G401.6 (cell line): ENCODE measurements at regions not wholly inside any gene's neighbourhood (a gene's known extent, or its start where the extent isn't known, plus 50 kb on each side); places are given as distances from the start of the nearest gene placed in this dataset.
"Not testable (repeated sequence)": the region's sequence is repeated elsewhere in the genome, so short reads cannot be mapped to it uniquely, and the experiment has no call there.

Experiments
- FAIRE-seq: peaks from 2 replicates; lab custom pipeline; 2012; peaks lifted over from hg19 to GRCh38; lab: Jason Lieb, UNC

- FAIRE-seq, result no peak
These were observed 122.5 kb upstream of the LNX1 start for GRCh38 chr4:53713767-53714166.

- FAIRE-seq, result no peak
These were observed 122.0 kb upstream of the LNX1 start for GRCh38 chr4:53713296-53713695.

- no peak for FAIRE-seq
These were observed 121.2 kb upstream of the LNX1 start for GRCh38 chr4:53712408-53713020.

GRCh38 chr4:53711926-53712325 is 120.6 kb upstream of the LNX1 start:
- FAIRE-seq, result no peak

- FAIRE-seq, result no peak
These were observed 118.4 kb upstream of the LNX1 start for GRCh38 chr4:53709693-53710092.

- no peak for FAIRE-seq
These were observed 116.2 kb upstream of the LNX1 start for GRCh38 chr4:53707491-53707890.

GRCh38 chr4:53706422-53707032 is 115.2 kb upstream of the LNX1 start:
- FAIRE-seq, result no peak

- FAIRE-seq, result no peak
These were observed 114.7 kb upstream of the LNX1 start for GRCh38 chr4:53705972-53706371.

- no peak for FAIRE-seq
These were observed 114.0 kb upstream of the LNX1 start for GRCh38 chr4:53705151-53705764.

GRCh38 chr4:53704329-53704728 is 113.0 kb upstream of the LNX1 start:
- no peak for FAIRE-seq

GRCh38 chr4:53703267-53703655 is 112.0 kb upstream of the LNX1 start:
- FAIRE-seq, result no peak

- no peak for FAIRE-seq
These were observed 111.3 kb upstream of the LNX1 start for GRCh38 chr4:53702334-53703266.

GRCh38 chr4:53701260-53701659 is 110.0 kb upstream of the LNX1 start:
- FAIRE-seq, result not testable (repeated sequence)

GRCh38 chr4:53699310-53699709 is 108.0 kb upstream of the LNX1 start:
- FAIRE-seq, result not testable (repeated sequence)

GRCh38 chr4:53697016-53697685 is 105.9 kb upstream of the LNX1 start:
- no peak for FAIRE-seq

- FAIRE-seq, result no peak
These were observed 104.5 kb upstream of the LNX1 start for GRCh38 chr4:53695540-53696463.

- no peak for FAIRE-seq
These were observed 103.4 kb upstream of the LNX1 start for GRCh38 chr4:53694666-53695065.

- no peak for FAIRE-seq
These were observed 102.6 kb upstream of the LNX1 start for GRCh38 chr4:53693909-53694308.

GRCh38 chr4:53693408-53693807 is 102.1 kb upstream of the LNX1 start:
- FAIRE-seq, result no peak

- no peak for FAIRE-seq
These were observed 97.0 kb upstream of the LNX1 start for GRCh38 chr4:53688186-53688790.

- FAIRE-seq, result no peak
These were observed 95.2 kb upstream of the LNX1 start for GRCh38 chr4:53686521-53686920.
